GM21515 (cell line): ENCODE measurements at regions not wholly inside any gene's neighbourhood (a gene's known extent, or its start where the extent isn't known, plus 50 kb on each side); places are given as distances from the start of the nearest gene placed in this dataset.
"Not testable (repeated sequence)": the region's sequence is repeated elsewhere in the genome, so short reads cannot be mapped to it uniquely, and the experiment has no call there.

Experiments used
- ATAC-seq: cut with Tn5 transposase; IDR thresholded peaks from one replicate; pipeline ENCODE4 v1.9.1; 2021; ENCODE audit not compliant: unreplicated experiment

GRCh38 chr2:160550048-160550447 lies 56.4 kb upstream of the RBMS1 start:
- ATAC-seq = no peak

- no peak for ATAC-seq
These were observed 57.7 kb upstream of the RBMS1 start for GRCh38 chr2:160551259-160551658.

- ATAC-seq = no peak
These were observed 61.9 kb upstream of the RBMS1 start for GRCh38 chr2:160555420-160556071.

GRCh38 chr2:160557903-160558302 lies 64.3 kb upstream of the RBMS1 start:
- no peak for ATAC-seq

- no peak for ATAC-seq
These were observed 64.9 kb upstream of the RBMS1 start for GRCh38 chr2:160558531-160558930.

- no peak for ATAC-seq
These were observed 68.1 kb upstream of the RBMS1 start for GRCh38 chr2:160561551-160562295.

GRCh38 chr2:160562730-160563129 lies 69.1 kb upstream of the RBMS1 start:
- ATAC-seq = no peak

GRCh38 chr2:160564591-160564990 lies 71.0 kb upstream of the RBMS1 start:
- no peak for ATAC-seq

GRCh38 chr2:160565099-160565845 lies 71.7 kb upstream of the RBMS1 start:
- no peak for ATAC-seq

GRCh38 chr2:160566717-160567116 lies 73.1 kb upstream of the RBMS1 start:
- no peak for ATAC-seq

GRCh38 chr2:160568856-160569255 lies 75.2 kb upstream of the RBMS1 start:
- no peak for ATAC-seq

- no peak for ATAC-seq
These were observed 76.8 kb upstream of the RBMS1 start for GRCh38 chr2:160570376-160570775.

- no peak for ATAC-seq
These were observed 81.0 kb upstream of the RBMS1 start for GRCh38 chr2:160574468-160575140.

GRCh38 chr2:160575368-160575767 lies 81.8 kb upstream of the RBMS1 start:
- no peak for ATAC-seq

GRCh38 chr2:160576054-160576499 lies 82.5 kb upstream of the RBMS1 start:
- no peak for ATAC-seq

GRCh38 chr2:160577081-160577480 lies 83.5 kb upstream of the RBMS1 start:
- ATAC-seq = not testable (repeated sequence)

GRCh38 chr2:160581035-160581434 lies 87.4 kb upstream of the RBMS1 start:
- no peak for ATAC-seq

- no peak for ATAC-seq
These were observed 87.8 kb upstream of the RBMS1 start for GRCh38 chr2:160581448-160581847.

- no peak for ATAC-seq
These were observed 88.5 kb upstream of the RBMS1 start for GRCh38 chr2:160582081-160582480.

GRCh38 chr2:160582490-160583145 lies 89.0 kb upstream of the RBMS1 start:
- ATAC-seq = no peak

- ATAC-seq = no peak
These were observed 89.5 kb upstream of the RBMS1 start for GRCh38 chr2:160583146-160583535.
